Midbrain (tissue), 1 donor: ENCODE measurements at regions not wholly inside any gene's neighbourhood (a gene's known extent, or its start where the extent isn't known, plus 50 kb on each side); places are given as distances from the start of the nearest gene placed in this dataset.

Experiments used
- DNase-seq: peaks from one replicate; lab custom pipeline; 2025; lab: John Stamatoyannopoulos, UW

GRCh38 chr6:41451515-41452163 is 94.5 kb upstream of the FOXP4 start:
- no peak for DNase-seq

- no peak for DNase-seq
Observed at GRCh38 chr6:41452763-41453162, 93.4 kb upstream of the FOXP4 start.

- no peak for DNase-seq
Observed at GRCh38 chr6:41453244-41453643, 92.9 kb upstream of the FOXP4 start.

GRCh38 chr6:41454189-41454789 is 91.9 kb upstream of the FOXP4 start:
- no peak for DNase-seq

- no peak for DNase-seq
Observed at GRCh38 chr6:41455410-41455809, 90.8 kb upstream of the FOXP4 start.

- DNase-seq, result no peak
Observed at GRCh38 chr6:41455818-41456217, 90.4 kb upstream of the FOXP4 start.

- no peak for DNase-seq
Observed at GRCh38 chr6:41457303-41457670, 88.9 kb upstream of the FOXP4 start.

- DNase-seq, result no peak
Observed at GRCh38 chr6:41459738-41460137, 86.4 kb upstream of the FOXP4 start.

GRCh38 chr6:41460742-41461336 is 85.3 kb upstream of the FOXP4 start:
- DNase-seq, result no peak

- DNase-seq, result no peak
Observed at GRCh38 chr6:41462033-41462432, 84.1 kb upstream of the FOXP4 start.

GRCh38 chr6:41463062-41463930 is 82.9 kb upstream of the FOXP4 start:
- DNase-seq, result peak; percentile 18

- no peak for DNase-seq
Observed at GRCh38 chr6:41464019-41464418, 82.2 kb upstream of the FOXP4 start.

GRCh38 chr6:41464481-41464880 is 81.7 kb upstream of the FOXP4 start:
- no peak for DNase-seq

GRCh38 chr6:41466437-41466990 is 79.7 kb upstream of the FOXP4 start:
- DNase-seq, result no peak

- DNase-seq, result no peak
Observed at GRCh38 chr6:41467061-41467460, 79.1 kb upstream of the FOXP4 start.

- no peak for DNase-seq
Observed at GRCh38 chr6:41467627-41468404, 78.4 kb upstream of the FOXP4 start.

- DNase-seq, result no peak
Observed at GRCh38 chr6:41469156-41470028, 76.8 kb upstream of the FOXP4 start.

GRCh38 chr6:41470029-41470330 is 76.2 kb upstream of the FOXP4 start:
- no peak for DNase-seq

- no peak for DNase-seq
Observed at GRCh38 chr6:41470331-41471063, 75.7 kb upstream of the FOXP4 start.
